Epithelial cell of proximal tubule (primary cell): ENCODE measurements at regions not wholly inside any gene's neighbourhood (a gene's known extent, or its start where the extent isn't known, plus 50 kb on each side); places are given as distances from the start of the nearest gene placed in this dataset.

Source experiments
- DNase-seq: peaks from one replicate; pipeline ENCODE4 v3.0.0-alpha.2; 2011; ENCODE audit warnings: low read depth
- H3K4me3 ChIP-seq: 2 replicates; pipeline ENCODE4 v1.5.1; 2011; ENCODE audit warnings: low read depth, mild to moderate bottlenecking, low read length
- CTCF ChIP-seq: conservative IDR thresholded peaks from 2 replicates; pipeline ENCODE4 v1.5.1; 2012; ENCODE audit warnings: low read depth, mild to moderate bottlenecking, low read length

- TF ChIP-seq CTCF, result no peak
- no peak overlapping the region for H3K4me3 ChIP-seq
- DNase-seq, result no peak
These were observed 804.3 kb upstream of the COBL start for GRCh38 chr7:52120912-52121311.

GRCh38 chr7:52119537-52119936, 802.9 kb upstream of the COBL start:
- no peak for TF ChIP-seq CTCF

GRCh38 chr7:52114509-52114908, 797.9 kb upstream of the COBL start:
- no peak for TF ChIP-seq CTCF
- DNase-seq, result no peak
- no peak overlapping the region for H3K4me3 ChIP-seq

More at GRCh38 chr7:52119537-52119936, 802.9 kb upstream of the COBL start:
- H3K4me3 ChIP-seq, result no peak overlapping the region
- DNase-seq, result no peak

- TF ChIP-seq CTCF, result no peak
- no peak for DNase-seq
- no peak overlapping the region for H3K4me3 ChIP-seq
These were observed 797.4 kb upstream of the COBL start for GRCh38 chr7:52114056-52114455.

- no peak for TF ChIP-seq CTCF
- no peak overlapping the region for H3K4me3 ChIP-seq
- no peak for DNase-seq
These were observed 790.7 kb upstream of the COBL start for GRCh38 chr7:52107355-52107754.

GRCh38 chr7:52095861-52096260, 779.3 kb upstream of the COBL start:
- TF ChIP-seq CTCF, result no peak
- DNase-seq, result no peak
- H3K4me3 ChIP-seq, result no peak overlapping the region

GRCh38 chr7:52091996-52092395, 775.4 kb upstream of the COBL start:
- TF ChIP-seq CTCF, result no peak
- no peak for DNase-seq
- H3K4me3 ChIP-seq, result no peak overlapping the region
